Activated CD8-positive, alpha-beta T cell treated with anti-CD3 and anti-CD28 coated beads for 36 hours (primary cell): ENCODE measurements at regions not wholly inside any gene's neighbourhood (a gene's known extent, or its start where the extent isn't known, plus 50 kb on each side); places are given as distances from the start of the nearest gene placed in this dataset.

Source experiments
- ATAC-seq: fragments of 200-7000 bp; cut with Tn5 transposase; one replicate; pipeline ENCODE4 v1.10.0; 2021; ENCODE audit warnings: mild to moderate bottlenecking, moderate library complexity
- CTCF ChIA-PET: fragments of 350-600 bp; sonication (Branson Sonifier 250); formaldehyde crosslinking; loops from one replicate; lab custom pipeline; 2021; ENCODE audit warnings: antibody characterized with exemption; lab: Charles Lee
- POLR2A ChIA-PET: fragments of 350-600 bp; sonication (Branson Sonifier 250); formaldehyde crosslinking; loops from one replicate; lab custom pipeline; 2021; ENCODE audit warnings: antibody characterized with exemption; lab: Charles Lee
- DNase-seq: peaks from one replicate; pipeline ENCODE4 v3.0.0-alpha.2; 2020
- H3K27ac Mint-ChIP-seq: one replicate; pipeline ENCODE4 v1.8.0; 2021; ENCODE audit warnings: mild to moderate bottlenecking, mixed read lengths
- H3K27me3 Mint-ChIP-seq: one replicate; pipeline ENCODE4 v1.8.0; 2021; ENCODE audit warnings: mixed read lengths
- H3K36me3 Mint-ChIP-seq: one replicate; pipeline ENCODE4 v1.8.0; 2021; ENCODE audit warnings: low read depth, mixed read lengths
- H3K4me1 Mint-ChIP-seq: one replicate; pipeline ENCODE4 v1.8.0; 2021; ENCODE audit warnings: low read depth, mixed read lengths
- H3K4me3 Mint-ChIP-seq: one replicate; pipeline ENCODE4 v1.8.0; 2021; ENCODE audit warnings: mild to moderate bottlenecking, moderate library complexity, mixed read lengths
- H3K9me3 Mint-ChIP-seq: one replicate; pipeline ENCODE4 v1.8.0; 2021; ENCODE audit warnings: mixed read lengths
- intact Hi-C: fragments of 100-400 bp; cut with micrococcal nuclease; formaldehyde crosslinking; loops from one replicate; pipeline ENCODE4 v1.10.0; 2022
- TF ChIP-seq, protein P1 (sequence below): fragments of 200-600 bp; IDR thresholded peaks from one replicate; pipeline ENCODE4 v1.8.0; 2022; ENCODE audit warnings: antibody characterized with exemption, mild to moderate bottlenecking

DNA sequence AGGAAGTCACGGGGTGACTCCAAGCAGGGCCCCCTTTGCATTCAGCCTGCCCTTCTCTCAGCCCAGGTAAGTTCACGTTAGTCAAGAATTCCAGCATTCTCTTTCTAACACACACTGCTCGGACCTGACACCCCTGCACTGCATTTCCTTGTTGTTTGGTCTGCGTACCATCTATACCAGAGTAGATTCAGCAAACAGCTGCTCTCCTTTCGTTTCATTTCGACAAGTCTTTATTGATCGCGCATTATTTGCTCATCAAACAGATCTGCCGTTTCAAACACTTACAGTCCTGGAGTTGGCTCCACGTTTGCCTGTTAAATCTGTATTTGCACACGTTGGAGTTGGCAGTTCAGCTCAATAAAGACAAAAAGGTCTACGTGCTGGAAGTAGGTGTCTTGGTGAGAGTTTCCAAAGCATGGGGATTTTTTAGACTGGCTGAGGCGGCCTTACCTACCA, 495.1 kb downstream of the RPS24 start:
- ATAC-seq (no peak), DNase-seq (no peak)
- no peak overlapping the region for H3K4me3 Mint-ChIP-seq
- TF ChIP-seq, protein P1, sequence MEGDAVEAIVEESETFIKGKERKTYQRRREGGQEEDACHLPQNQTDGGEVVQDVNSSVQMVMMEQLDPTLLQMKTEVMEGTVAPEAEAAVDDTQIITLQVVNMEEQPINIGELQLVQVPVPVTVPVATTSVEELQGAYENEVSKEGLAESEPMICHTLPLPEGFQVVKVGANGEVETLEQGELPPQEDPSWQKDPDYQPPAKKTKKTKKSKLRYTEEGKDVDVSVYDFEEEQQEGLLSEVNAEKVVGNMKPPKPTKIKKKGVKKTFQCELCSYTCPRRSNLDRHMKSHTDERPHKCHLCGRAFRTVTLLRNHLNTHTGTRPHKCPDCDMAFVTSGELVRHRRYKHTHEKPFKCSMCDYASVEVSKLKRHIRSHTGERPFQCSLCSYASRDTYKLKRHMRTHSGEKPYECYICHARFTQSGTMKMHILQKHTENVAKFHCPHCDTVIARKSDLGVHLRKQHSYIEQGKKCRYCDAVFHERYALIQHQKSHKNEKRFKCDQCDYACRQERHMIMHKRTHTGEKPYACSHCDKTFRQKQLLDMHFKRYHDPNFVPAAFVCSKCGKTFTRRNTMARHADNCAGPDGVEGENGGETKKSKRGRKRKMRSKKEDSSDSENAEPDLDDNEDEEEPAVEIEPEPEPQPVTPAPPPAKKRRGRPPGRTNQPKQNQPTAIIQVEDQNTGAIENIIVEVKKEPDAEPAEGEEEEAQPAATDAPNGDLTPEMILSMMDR: no peak
- H3K27me3 Mint-ChIP-seq: no peaks in the 10 kb centered on the region
- intact Hi-C loops: no loop called here
- ChIA-PET CTCF (no interaction called here), POLR2A (no interaction called here)
- no peaks in the 10 kb centered on the region for H3K4me1 Mint-ChIP-seq
- H3K9me3 Mint-ChIP-seq: no peaks in the 10 kb centered on the region
- H3K36me3 Mint-ChIP-seq: no peaks in the 10 kb centered on the region
- H3K27ac Mint-ChIP-seq: no peak overlapping the region

DNA sequence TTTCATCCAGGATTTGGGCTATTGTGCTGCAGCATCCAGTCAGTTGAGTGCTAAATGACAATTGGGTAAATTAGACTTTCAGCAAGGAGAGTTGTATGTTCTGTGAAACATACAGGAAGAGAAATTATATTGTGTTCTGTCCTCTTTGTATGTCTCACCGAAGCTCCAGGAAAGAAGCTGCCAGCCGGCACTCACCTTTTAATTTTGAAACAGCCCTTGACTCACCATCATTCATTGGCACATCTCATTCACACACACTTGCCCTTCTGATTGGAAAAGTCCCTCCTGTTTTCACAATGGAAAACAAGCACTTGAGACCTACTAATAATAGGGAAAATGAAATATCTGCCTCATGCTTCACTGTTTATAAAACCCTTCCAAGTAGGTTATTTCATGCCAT, 495.6 kb downstream of the RPS24 start:
- no peaks in the 10 kb centered on the region for H3K27me3 Mint-ChIP-seq
- H3K27ac Mint-ChIP-seq: no peak overlapping the region
- intact Hi-C loops: no loop called here
- CTCF ChIA-PET: no interaction called here
- no peak overlapping the region for H3K4me3 Mint-ChIP-seq
- H3K4me1 Mint-ChIP-seq: no peaks in the 10 kb centered on the region
- H3K36me3 Mint-ChIP-seq: no peaks in the 10 kb centered on the region
- no peaks in the 10 kb centered on the region for H3K9me3 Mint-ChIP-seq
- POLR2A ChIA-PET: no interaction called here
- TF ChIP-seq, protein P1: no peak
- ATAC-seq: no peak
- no peak for DNase-seq

DNA sequence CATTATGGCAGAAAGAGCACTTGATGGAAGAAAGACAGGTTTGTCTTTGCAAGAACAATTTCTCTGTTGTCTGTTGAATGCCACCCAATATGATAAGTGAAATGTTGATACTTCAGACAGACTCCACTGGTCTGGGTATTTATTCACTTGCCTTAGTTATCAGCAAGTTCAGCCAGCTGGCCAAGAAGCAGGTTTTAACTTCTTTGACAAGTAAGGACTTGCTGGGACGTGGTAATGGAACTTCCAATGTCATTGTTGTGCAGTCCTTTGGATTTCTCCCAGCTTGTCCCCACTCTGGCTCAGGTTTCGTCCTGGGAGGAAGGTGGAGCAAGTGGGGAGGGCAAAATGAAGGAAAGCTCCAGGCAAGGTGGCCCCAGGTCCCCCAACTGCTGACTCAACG, 497.4 kb downstream of the RPS24 start:
- ChIA-PET CTCF (no interaction called here), POLR2A (no interaction called here)
- H3K27ac Mint-ChIP-seq: no peak overlapping the region
- H3K4me3 Mint-ChIP-seq: no peak overlapping the region
- no peaks in the 10 kb centered on the region for H3K36me3 Mint-ChIP-seq
- no peaks in the 10 kb centered on the region for H3K27me3 Mint-ChIP-seq
- DNase-seq: no peak
- H3K4me1 Mint-ChIP-seq: no peaks in the 10 kb centered on the region
- TF ChIP-seq, protein P1: no peak
- H3K9me3 Mint-ChIP-seq: no peaks in the 10 kb centered on the region
- intact Hi-C loops: no loop called here
- no peak for ATAC-seq

DNA sequence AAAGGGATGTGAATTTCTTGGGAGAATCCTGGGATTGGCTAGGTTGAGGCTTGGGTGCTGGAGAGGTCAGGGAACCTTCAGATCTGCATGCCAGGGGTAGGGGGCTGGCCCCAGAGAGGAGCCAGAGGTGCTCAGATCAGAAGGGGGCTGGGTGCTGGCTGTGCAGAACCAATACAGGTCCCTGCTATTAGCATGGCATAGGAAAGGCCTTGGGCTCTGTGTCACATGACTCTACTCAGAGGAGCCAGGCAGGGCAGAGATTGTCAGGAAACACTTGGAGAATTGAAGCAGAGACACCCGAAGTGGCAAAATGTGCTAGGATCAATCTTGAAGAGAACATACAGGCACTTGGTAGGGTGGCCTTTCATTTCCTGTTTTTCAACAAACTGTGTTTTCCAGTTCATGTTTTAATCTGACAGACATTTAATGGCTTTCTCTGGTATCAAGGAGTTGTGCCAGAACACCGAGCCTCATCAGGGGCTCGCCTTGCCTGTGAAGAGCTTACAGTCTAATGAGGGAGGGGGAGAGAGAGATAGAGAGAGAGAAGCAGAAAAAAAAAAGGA, 498.9 kb downstream of the RPS24 start:
- TF ChIP-seq, protein P1: no peak
- Mint-ChIP-seq H3K4me1 (no peaks in the 10 kb centered on the region), H3K27ac (no peak overlapping the region), H3K27me3 (no peaks in the 10 kb centered on the region), H3K4me3 (no peak overlapping the region), H3K9me3 (no peaks in the 10 kb centered on the region), H3K36me3 (no peaks in the 10 kb centered on the region)
- ChIA-PET CTCF (no interaction called here), POLR2A (no interaction called here)
- ATAC-seq (no peak), DNase-seq (no peak)
- intact Hi-C loops: no loop called here

DNA sequence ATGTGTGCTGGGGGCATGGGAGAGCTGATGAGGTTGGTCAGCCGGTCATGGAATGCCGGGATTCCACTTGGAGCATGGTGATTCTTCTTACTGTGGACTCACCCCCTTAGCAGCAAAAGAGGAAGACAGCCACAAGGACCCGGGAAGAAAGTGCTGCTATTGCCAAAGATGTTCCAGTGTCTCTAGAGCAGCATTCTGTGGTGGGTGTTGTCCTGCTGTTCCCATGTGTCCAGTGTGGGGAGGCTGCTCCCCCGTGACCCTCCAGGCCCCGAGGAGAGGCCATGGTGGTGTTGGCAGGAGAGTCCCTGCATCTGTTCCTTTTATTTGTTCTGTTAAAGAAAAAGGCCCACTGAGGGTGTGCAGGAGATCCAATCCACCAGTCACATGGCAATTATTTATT, 499.4 kb downstream of the RPS24 start:
- DNase-seq (no peak), ATAC-seq (no peak)
- ChIA-PET POLR2A (no interaction called here), CTCF (no interaction called here)
- intact Hi-C loops: no loop called here
- TF ChIP-seq, protein P1: no peak
- Mint-ChIP-seq H3K4me1 (no peaks in the 10 kb centered on the region), H3K9me3 (no peaks in the 10 kb centered on the region), H3K27me3 (no peaks in the 10 kb centered on the region), H3K27ac (no peak overlapping the region), H3K4me3 (no peak overlapping the region), H3K36me3 (no peaks in the 10 kb centered on the region)
